ENCODE measurements at regions not wholly inside any gene's neighbourhood (a gene's known extent, or its start where the extent isn't known, plus 50 kb on each side); places are given as distances from the start of the nearest gene placed in this dataset.

DNA sequence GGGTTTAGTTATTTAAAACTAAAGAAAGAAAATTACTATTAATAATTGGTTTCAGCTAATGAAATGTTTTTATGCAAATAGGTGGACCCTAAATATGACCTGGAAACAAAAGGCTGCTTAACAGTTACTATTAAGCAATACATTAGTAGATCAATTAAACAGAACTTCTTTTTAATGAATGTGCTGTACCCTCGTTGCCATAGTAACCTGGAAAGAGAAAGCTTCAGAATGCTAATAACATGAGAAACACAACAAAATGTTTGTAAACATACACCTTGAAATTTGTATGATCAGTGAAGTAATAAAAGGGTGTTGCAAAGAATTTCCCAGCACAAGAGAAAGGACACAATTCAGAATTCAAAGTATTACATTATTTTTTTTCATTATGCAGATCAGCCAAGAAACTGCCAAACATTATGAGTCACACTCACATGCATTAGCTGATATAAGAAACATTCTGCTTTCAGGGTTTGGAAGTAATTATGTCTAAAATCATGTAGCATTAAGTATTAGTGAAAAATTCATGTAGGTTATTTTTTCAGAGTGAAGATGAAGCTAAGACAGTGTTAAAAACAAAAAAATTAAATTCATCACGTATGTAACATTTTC is 348.3 kb downstream of the ISL1 start:
- Histone ChIP-seq H3K4me1 (peaks cover 0 to 6% (median 0%) of the 10 kb centered on the region in 9 donors), H3K4me3 (no peak overlapping the region), H3K36me3 (no peaks in the 10 kb centered on the region), H3K27me3 (no peaks in the 10 kb centered on the region), H3K27ac (no peak overlapping the region), H3K9me3 (peaks cover 0 to 11% (median 0%) of the 10 kb centered on the region in 11 donors)
- DNase-seq (no peak), ATAC-seq (no peak)
- intact Hi-C loops (cut with DNase I): no loop called here
- no peak for TF ChIP-seq CTCF (IDR thresholded peaks at IDR 0.05)
- WGBS, 2 donors: 62 to 68% methylated on average over 2 of the region's 2 CpGs

DNA sequence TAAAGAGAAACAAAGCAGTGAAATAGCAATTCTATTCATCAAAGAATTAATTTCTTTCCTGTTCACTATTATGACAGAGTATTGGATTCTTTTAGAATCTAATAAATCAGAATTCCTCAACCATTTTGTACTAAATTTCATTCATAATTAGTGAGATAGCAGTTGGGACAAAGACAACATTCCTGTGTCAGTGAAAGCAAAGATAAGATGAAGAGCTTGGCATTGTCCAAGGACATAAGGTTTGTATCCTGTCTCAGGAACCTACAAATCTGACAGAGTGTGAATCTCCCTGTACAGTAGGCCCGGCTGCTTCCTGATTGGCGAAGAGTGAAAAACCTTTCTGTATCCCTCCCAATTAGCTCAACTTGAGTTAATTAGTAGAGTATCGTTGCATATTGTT is 349.1 kb downstream of the ISL1 start:
- no peak for TF ChIP-seq CTCF (IDR thresholded peaks at IDR 0.05)
- no peak for DNase-seq
- 19 to 29% methylated on average over 3 of the region's 3 CpGs for WGBS, 2 donors
- Histone ChIP-seq H3K27ac (no peak overlapping the region), H3K36me3 (no peaks in the 10 kb centered on the region), H3K9me3 (peaks cover 0 to 19% (median 0%) of the 10 kb centered on the region in 11 donors), H3K4me1 (peaks cover 0 to 6% (median 0%) of the 10 kb centered on the region in 9 donors), H3K27me3 (no peaks in the 10 kb centered on the region), H3K4me3 (no peak overlapping the region)
- ATAC-seq: no peak
- intact Hi-C loops (cut with DNase I): no loop called here

- DNase-seq: no peak
- no peak overlapping the region for H3K27ac ChIP-seq
- no peaks in the 10 kb centered on the region for H3K27me3 ChIP-seq
- H3K4me1 ChIP-seq: peaks cover 0 to 6% (median 0%) of the 10 kb centered on the region in 9 donors
- ATAC-seq: no peak
- no peak for TF ChIP-seq CTCF (IDR thresholded peaks at IDR 0.05)
- H3K9me3 ChIP-seq: peaks cover 0 to 23% (median 0%) of the 10 kb centered on the region in 11 donors
- WGBS, 2 donors: 87 to 92% methylated on average over 3 of the region's 3 CpGs
- no peak overlapping the region for H3K4me3 ChIP-seq
- intact Hi-C loops (cut with DNase I): no loop called here
- H3K36me3 ChIP-seq: no peaks in the 10 kb centered on the region
Observed at GRCh38 chr5:51734677-51735076, 351.4 kb downstream of the ISL1 start.

GRCh38 chr5:51746023-51746422 is 362.8 kb downstream of the ISL1 start:
- intact Hi-C loops (cut with DNase I): no loop called here
- no peak for DNase-seq
- no peak overlapping the region for H3K27ac ChIP-seq
- H3K27me3 ChIP-seq: no peaks in the 10 kb centered on the region
- peaks cover 0 to 11% (median 0%) of the 10 kb centered on the region in 11 donors for H3K9me3 ChIP-seq
- ATAC-seq: no peak
- TF ChIP-seq CTCF (IDR thresholded peaks at IDR 0.05): no peak
- no peaks in the 10 kb centered on the region for H3K36me3 ChIP-seq
- no peaks in the 10 kb centered on the region for H3K4me1 ChIP-seq
- H3K4me3 ChIP-seq: no peak overlapping the region

Data from heart right ventricle (tissue), 16 donors.